ENCODE measurements at regions not wholly inside any gene's neighbourhood (a gene's known extent, or its start where the extent isn't known, plus 50 kb on each side); places are given as distances from the start of the nearest gene placed in this dataset.
"Not testable (repeated sequence)": the region's sequence is repeated elsewhere in the genome, so short reads cannot be mapped to it uniquely, and the experiment has no call there.

GRCh38 chr2:160730296-160730995, 236.8 kb upstream of the RBMS1 start:
- DNase-seq (ENCODE audit: low read depth in 3 of 3), result no peak

GRCh38 chr2:160731415-160731814, 237.8 kb upstream of the RBMS1 start:
- no peak for DNase-seq (ENCODE audit: low read depth in 3 of 3)

GRCh38 chr2:160731856-160732255, 238.2 kb upstream of the RBMS1 start:
- no peak for DNase-seq (ENCODE audit: low read depth in 3 of 3)

- DNase-seq (ENCODE audit: low read depth in 3 of 3), result no peak
Measured at GRCh38 chr2:160735696-160736095, 242.1 kb upstream of the RBMS1 start.

GRCh38 chr2:160736148-160737028, 242.8 kb upstream of the RBMS1 start:
- no peak for DNase-seq (ENCODE audit: low read depth in 3 of 3)

GRCh38 chr2:160737247-160737646, 243.6 kb upstream of the RBMS1 start:
- no peak for DNase-seq (ENCODE audit: low read depth in 3 of 3)

GRCh38 chr2:160741271-160741670, 247.7 kb upstream of the RBMS1 start:
- no peak for DNase-seq (ENCODE audit: low read depth in 3 of 3)

GRCh38 chr2:160741815-160742214, 248.2 kb upstream of the RBMS1 start:
- no peak for DNase-seq (ENCODE audit: low read depth in 3 of 3)

- DNase-seq (ENCODE audit: low read depth in 3 of 3), result no peak
Measured at GRCh38 chr2:160742667-160743066, 249.1 kb upstream of the RBMS1 start.

GRCh38 chr2:160747501-160748170, 254.0 kb upstream of the RBMS1 start:
- no peak for DNase-seq (ENCODE audit: low read depth in 3 of 3)

- no peak for DNase-seq (ENCODE audit: low read depth in 3 of 3)
Measured at GRCh38 chr2:160751021-160751420, 257.4 kb upstream of the RBMS1 start.

GRCh38 chr2:160752475-160753330, 259.1 kb upstream of the RBMS1 start:
- no peak for DNase-seq (ENCODE audit: low read depth in 3 of 3)

- no peak for DNase-seq (ENCODE audit: low read depth in 3 of 3)
Measured at GRCh38 chr2:160753331-160753654, 259.7 kb upstream of the RBMS1 start.

GRCh38 chr2:160753960-160754359, 260.4 kb upstream of the RBMS1 start:
- no peak for DNase-seq (ENCODE audit: low read depth in 3 of 3)

GRCh38 chr2:160756481-160756880, 262.9 kb upstream of the RBMS1 start:
- no peak for DNase-seq (ENCODE audit: low read depth in 3 of 3)

- not testable (repeated sequence) for DNase-seq (ENCODE audit: low read depth in 3 of 3)
Measured at GRCh38 chr2:160762493-160763128, 269.0 kb upstream of the RBMS1 start.

GRCh38 chr2:160783474-160783873, 289.9 kb upstream of the RBMS1 start:
- no peak for DNase-seq (ENCODE audit: low read depth in 3 of 3)

GRCh38 chr2:160784034-160784433, 290.4 kb upstream of the RBMS1 start:
- DNase-seq (ENCODE audit: low read depth in 3 of 3), result no peak

- no peak for DNase-seq (ENCODE audit: low read depth in 3 of 3)
Measured at GRCh38 chr2:160790738-160791137, 297.1 kb upstream of the RBMS1 start.

GRCh38 chr2:160791884-160792283, 298.3 kb upstream of the RBMS1 start:
- no peak for DNase-seq (ENCODE audit: low read depth in 3 of 3)

GRCh38 chr2:160792837-160793236, 299.2 kb upstream of the RBMS1 start:
- no peak for DNase-seq (ENCODE audit: low read depth in 3 of 3)
